SK-N-SH (cell line): ENCODE measurements at regions not wholly inside any gene's neighbourhood (a gene's known extent, or its start where the extent isn't known, plus 50 kb on each side); places are given as distances from the start of the nearest gene placed in this dataset.

Source experiments
- CTCF ChIA-PET: fragments of 300-600, 350-600 bp; formaldehyde crosslinking; extraction: SDS; loops from one replicate; lab custom pipeline; 2021; lab: Yijun Ruan, JAX
- POLR2A ChIA-PET: fragments of 350-600 bp; sonication (Branson Sonifier 250); formaldehyde crosslinking; extraction: SDS; loops from one replicate; lab custom pipeline; 2020; ENCODE audit warnings: antibody characterized with exemption, inconsistent platforms; lab: Yijun Ruan, JAX
- DNase-seq: peaks from one replicate; pipeline ENCODE4 v3.0.0; 2012
- H2AFZ ChIP-seq: fragments of 200-600 bp; sonication (generic); 2 replicates; pipeline ENCODE4 v1.8.1; 2016; ENCODE audit warnings: antibody characterized with exemption, mild to moderate bottlenecking, low read depth
- H3F3A ChIP-seq: fragments of 200-600 bp; sonication (generic); replicated peaks from 2 replicates; pipeline ENCODE3; 2016; ENCODE audit warnings: antibody characterized with exemption, mild to moderate bottlenecking; ENCODE audit not compliant: insufficient read depth
- H3K27ac ChIP-seq, 2 experiments: fragments of 200-500 bp in 1 of 2; fragments of 200-600 bp in 1 of 2; sonication (Bioruptor generic) in 1 of 2; sonication (generic), shearing (Covaris generic) in 1 of 2; 2 replicates each; pipeline versions ENCODE4 v1.5.1 to v1.6.1; 2014 to 2016; ENCODE audit warnings: low read depth in 2 of 2, inconsistent platforms in 1 of 2, low read length in 1 of 2, mild to moderate bottlenecking in 1 of 2, mixed read lengths in 1 of 2
- H3K27me3 ChIP-seq: fragments of 200-600 bp; sonication (generic), shearing (Covaris generic); 2 replicates; pipeline ENCODE4 v1.6.1; 2016; ENCODE audit warnings: mixed run types; ENCODE audit not compliant: insufficient read depth
- H3K36me3 ChIP-seq, 2 experiments: fragments of 200-500 bp in 1 of 2; fragments of 200-600 bp in 1 of 2; sonication (Bioruptor generic) in 1 of 2; sonication (generic) in 1 of 2; replicated peaks in 1 of 2; 2 replicates each; pipeline versions ENCODE3 to v1.5.1; 2014 to 2016; ENCODE audit warnings: low read length in 1 of 2, mild to moderate bottlenecking in 1 of 2; ENCODE audit not compliant: insufficient read depth in 2 of 2, control insufficient read depth in 1 of 2
- H3K4me1 ChIP-seq, 2 experiments: fragments of 200-500 bp in 1 of 2; fragments of 200-600 bp in 1 of 2; sonication (Bioruptor generic) in 1 of 2; sonication (generic), shearing (Covaris generic) in 1 of 2; 2 replicates each; pipeline versions ENCODE4 v1.5.1 to v1.6.1; 2014 to 2016; ENCODE audit warnings: low read depth in 1 of 2, low read length in 1 of 2, mixed run types in 1 of 2; ENCODE audit not compliant: insufficient read depth in 2 of 2, control insufficient read depth in 1 of 2
- H3K4me2 ChIP-seq: fragments of 200-600 bp; sonication (generic), shearing (Covaris generic); 2 replicates; pipeline ENCODE4 v1.6.1; 2017; ENCODE audit warnings: mixed run types
- H3K4me3 ChIP-seq, 2 experiments: fragments of 200-500 bp in 1 of 2; fragments of 200-600 bp in 1 of 2; sonication (Bioruptor generic) in 1 of 2; sonication (generic), shearing (Covaris generic) in 1 of 2; 2 replicates each; pipeline versions ENCODE4 v1.5.1 to v1.8.1; 2014 to 2016; ENCODE audit warnings: low read depth in 2 of 2, inconsistent platforms in 1 of 2, low read length in 1 of 2, mild to moderate bottlenecking in 1 of 2, mixed read lengths in 1 of 2, moderate library complexity in 1 of 2
- H3K79me2 ChIP-seq: fragments of 200-600 bp; sonication (generic); 2 replicates; pipeline ENCODE4 v1.8.1; 2017; ENCODE audit warnings: mild to moderate bottlenecking; ENCODE audit not compliant: insufficient read depth
- H3K9ac ChIP-seq: fragments of 200-600 bp; sonication (generic); 2 replicates; pipeline ENCODE4 v1.6.1; 2017; ENCODE audit warnings: mixed run types
- H3K9me2 ChIP-seq: fragments of 200-600 bp; sonication (generic); 2 replicates; pipeline ENCODE4 v1.6.1; 2017; ENCODE audit warnings: mixed run types
- H3K9me3 ChIP-seq: fragments of 200-600 bp; sonication (generic); 2 replicates; pipeline ENCODE4 v1.6.1; 2017; ENCODE audit warnings: mixed run types, mild to moderate bottlenecking, moderate library complexity
- H4K20me1 ChIP-seq: fragments of 200-600 bp; sonication (generic); 2 replicates; pipeline ENCODE4 v1.6.1; 2017; ENCODE audit warnings: mild to moderate bottlenecking, mixed run types; ENCODE audit not compliant: insufficient read depth
- CHD2 ChIP-seq: fragments of 150-350 bp; IDR thresholded peaks from 2 replicates; pipeline ENCODE4 v1.6.1; 2018; ENCODE audit warnings: low read length; ENCODE audit not compliant: partially characterized antibody
- CTCF ChIP-seq: fragments of 200-600 bp; sonication (generic); IDR thresholded peaks from 2 replicates; pipeline ENCODE4 v1.6.1; 2017; ENCODE audit warnings: antibody characterized with exemption, mild to moderate bottlenecking, moderate library complexity
- EP300 ChIP-seq, 2 experiments: IDR thresholded peaks; 2 replicates each; pipeline versions ENCODE4 v1.4.0 to v1.6.1; 2012; ENCODE audit warnings: borderline replicate concordance in 1 of 2, low read depth in 1 of 2, low read length in 1 of 2
- EZH2phosphoT487 ChIP-seq: fragments of 200-600 bp; sonication (generic); IDR thresholded peaks from 2 replicates; pipeline ENCODE4 v1.6.1; 2017; ENCODE audit warnings: low read depth, mixed run types, mild to moderate bottlenecking, antibody characterized with exemption, moderate library complexity, borderline replicate concordance
- FOSL2 ChIP-seq: IDR thresholded peaks from 2 replicates; pipeline ENCODE4 v1.4.0; 2012; ENCODE audit warnings: low read depth, mild to moderate bottlenecking, moderate library complexity, borderline replicate concordance
- FOXM1 ChIP-seq: IDR thresholded peaks from 2 replicates; pipeline ENCODE4 v1.4.0; 2012; ENCODE audit warnings: low read depth, mild to moderate bottlenecking
- GATA2 ChIP-seq: sonication (generic); formaldehyde crosslinking; IDR thresholded peaks from 2 replicates; pipeline ENCODE4 v1.5.0; 2020; ENCODE audit warnings: mild to moderate bottlenecking, missing genetic modification reagents
- IRF3 ChIP-seq: fragments of 150-350 bp; IDR thresholded peaks from 2 replicates; pipeline ENCODE4 v1.6.1; 2016; ENCODE audit warnings: mild to moderate bottlenecking, low read depth, low read length
- MXI1 ChIP-seq: IDR thresholded peaks from 2 replicates; pipeline ENCODE4 v1.6.1; 2012; ENCODE audit warnings: mild to moderate bottlenecking, low read depth, low read length, improper control_type of control experiment
- NFIC ChIP-seq: IDR thresholded peaks from 2 replicates; pipeline ENCODE4 v1.4.0; 2012; ENCODE audit warnings: borderline replicate concordance
- NRF1 ChIP-seq: IDR thresholded peaks from 2 replicates; pipeline ENCODE4 v1.6.1; 2012; ENCODE audit warnings: low read depth, mild to moderate bottlenecking, low read length
- RAD21 ChIP-seq: IDR thresholded peaks from 2 replicates; pipeline ENCODE4 v1.6.1; 2012; ENCODE audit warnings: mild to moderate bottlenecking, low read length
- RCOR1 ChIP-seq: fragments of 150-350 bp; IDR thresholded peaks from 2 replicates; pipeline ENCODE4 v1.6.1; 2017; ENCODE audit warnings: antibody characterized with exemption, low read length
- SIN3A ChIP-seq: IDR thresholded peaks from 2 replicates; pipeline ENCODE4 v1.6.1; 2012; ENCODE audit warnings: low read depth, mild to moderate bottlenecking, low read length, moderate library complexity, borderline replicate concordance
- SMC3 ChIP-seq: IDR thresholded peaks from 2 replicates; pipeline ENCODE4 v1.6.1; 2012; ENCODE audit warnings: low read depth, low read length, improper control_type of control experiment
- WGBS: methylation state at CpG from one replicate; pipeline ENCODE4 v1.1.6; 2017; ENCODE audit warnings: low lambda C conversion rate; 5-methylcytosine and 5-hydroxymethylcytosine counted together
- TF ChIP-seq, protein P1 (sequence below): IDR thresholded peaks from 2 replicates; pipeline ENCODE4 v1.4.0; 2012; ENCODE audit warnings: low read depth
- TF ChIP-seq, protein P2 (sequence below): fragments of 150-350 bp; IDR thresholded peaks from 2 replicates; pipeline ENCODE4 v1.6.1; 2017; ENCODE audit warnings: antibody characterized with exemption, low read length, low read depth, borderline replicate concordance
- TF ChIP-seq, protein P3 (sequence below): IDR thresholded peaks from 2 replicates; pipeline ENCODE4 v1.6.1; 2012; ENCODE audit warnings: mild to moderate bottlenecking, low read depth, low read length, moderate library complexity

GRCh38 chr11:31966846-31967245 lies 124.0 kb upstream of the RCN1 start:
- H3K4me3 ChIP-seq: no peak overlapping the region
- no peak overlapping the region for H3K4me2 ChIP-seq
- H2AFZ ChIP-seq: no peak overlapping the region
- no peaks in the 10 kb centered on the region for H3K9me2 ChIP-seq
- H3K36me3 ChIP-seq: no peaks in the 10 kb centered on the region
- H3K4me1 ChIP-seq: peaks cover 8 to 11% of the 10 kb centered on the region in 2 experiments; a peak in 3 of 4 replicates
- 69% methylated on average over 3 of the region's 9 CpGs for WGBS
- H4K20me1 ChIP-seq: no peaks in the 10 kb centered on the region
- no peaks in the 10 kb centered on the region for H3K9me3 ChIP-seq
- TF ChIP-seq IRF3 (no peak), CHD2 (no peak)
- H3K9ac ChIP-seq: no peak overlapping the region
- H3K27ac ChIP-seq: no peak overlapping the region
- ChIA-PET POLR2A (no interaction called here), CTCF (interaction anchor here (1.6 to 4.1 kb wide), 2 partner anchors 9 to 209 kb away, joined by 4 to 45 read pairs; no protein-coding TSS in a partner anchor)
- H3K27me3 ChIP-seq: no peaks in the 10 kb centered on the region; the same call in 1 of the 2 replicates
- no peak for DNase-seq
- H3K79me2 ChIP-seq: no peaks in the 10 kb centered on the region
- H3F3A ChIP-seq: no peaks in the 10 kb centered on the region

- no peak for DNase-seq
- CTCF ChIA-PET: no interaction called here
- no peaks in the 10 kb centered on the region for H4K20me1 ChIP-seq
- no peak overlapping the region for H3K27ac ChIP-seq
- no peaks in the 10 kb centered on the region for H3K36me3 ChIP-seq
- POLR2A ChIA-PET: no interaction called here
- no peaks in the 10 kb centered on the region for H3K79me2 ChIP-seq
- no peak overlapping the region for H2AFZ ChIP-seq
- no peaks in the 10 kb centered on the region; the same call in 1 of the 2 replicates for H3K27me3 ChIP-seq
- H3K4me1 ChIP-seq: peaks cover 4 to 11% of the 10 kb centered on the region in 2 experiments; a peak in 3 of 4 replicates
- no peaks in the 10 kb centered on the region for H3F3A ChIP-seq
- H3K9me3 ChIP-seq: no peaks in the 10 kb centered on the region
- no peak overlapping the region for H3K4me2 ChIP-seq
- no peaks in the 10 kb centered on the region for H3K9me2 ChIP-seq
- WGBS: 27% methylated on average over 3 of the region's 3 CpGs
- H3K9ac ChIP-seq: no peak overlapping the region
- H3K4me3 ChIP-seq: no peak overlapping the region
- no peak for TF ChIP-seq CTCF
- no peak for TF ChIP-seq FOXM1
- TF ChIP-seq NFIC: no peak
- TF ChIP-seq RAD21: no peak
- TF ChIP-seq, protein P1, sequence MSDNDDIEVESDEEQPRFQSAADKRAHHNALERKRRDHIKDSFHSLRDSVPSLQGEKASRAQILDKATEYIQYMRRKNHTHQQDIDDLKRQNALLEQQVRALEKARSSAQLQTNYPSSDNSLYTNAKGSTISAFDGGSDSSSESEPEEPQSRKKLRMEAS: no peak
- TF ChIP-seq NRF1: no peak
- no peak for TF ChIP-seq FOSL2
- no peak for TF ChIP-seq SMC3
- no peak for TF ChIP-seq SIN3A
- no peak for TF ChIP-seq EP300 (IDR thresholded peaks at IDR 0.05; ENCODE audit: borderline replicate concordance in 1 of 2, low read depth in 1 of 2, low read length in 1 of 2)
- TF ChIP-seq CHD2: no peak
- no peak for TF ChIP-seq EZH2phosphoT487
- TF ChIP-seq, protein P2, sequence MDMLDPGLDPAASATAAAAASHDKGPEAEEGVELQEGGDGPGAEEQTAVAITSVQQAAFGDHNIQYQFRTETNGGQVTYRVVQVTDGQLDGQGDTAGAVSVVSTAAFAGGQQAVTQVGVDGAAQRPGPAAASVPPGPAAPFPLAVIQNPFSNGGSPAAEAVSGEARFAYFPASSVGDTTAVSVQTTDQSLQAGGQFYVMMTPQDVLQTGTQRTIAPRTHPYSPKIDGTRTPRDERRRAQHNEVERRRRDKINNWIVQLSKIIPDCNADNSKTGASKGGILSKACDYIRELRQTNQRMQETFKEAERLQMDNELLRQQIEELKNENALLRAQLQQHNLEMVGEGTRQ: no peak
- no peak for TF ChIP-seq IRF3
- TF ChIP-seq, protein P3, sequence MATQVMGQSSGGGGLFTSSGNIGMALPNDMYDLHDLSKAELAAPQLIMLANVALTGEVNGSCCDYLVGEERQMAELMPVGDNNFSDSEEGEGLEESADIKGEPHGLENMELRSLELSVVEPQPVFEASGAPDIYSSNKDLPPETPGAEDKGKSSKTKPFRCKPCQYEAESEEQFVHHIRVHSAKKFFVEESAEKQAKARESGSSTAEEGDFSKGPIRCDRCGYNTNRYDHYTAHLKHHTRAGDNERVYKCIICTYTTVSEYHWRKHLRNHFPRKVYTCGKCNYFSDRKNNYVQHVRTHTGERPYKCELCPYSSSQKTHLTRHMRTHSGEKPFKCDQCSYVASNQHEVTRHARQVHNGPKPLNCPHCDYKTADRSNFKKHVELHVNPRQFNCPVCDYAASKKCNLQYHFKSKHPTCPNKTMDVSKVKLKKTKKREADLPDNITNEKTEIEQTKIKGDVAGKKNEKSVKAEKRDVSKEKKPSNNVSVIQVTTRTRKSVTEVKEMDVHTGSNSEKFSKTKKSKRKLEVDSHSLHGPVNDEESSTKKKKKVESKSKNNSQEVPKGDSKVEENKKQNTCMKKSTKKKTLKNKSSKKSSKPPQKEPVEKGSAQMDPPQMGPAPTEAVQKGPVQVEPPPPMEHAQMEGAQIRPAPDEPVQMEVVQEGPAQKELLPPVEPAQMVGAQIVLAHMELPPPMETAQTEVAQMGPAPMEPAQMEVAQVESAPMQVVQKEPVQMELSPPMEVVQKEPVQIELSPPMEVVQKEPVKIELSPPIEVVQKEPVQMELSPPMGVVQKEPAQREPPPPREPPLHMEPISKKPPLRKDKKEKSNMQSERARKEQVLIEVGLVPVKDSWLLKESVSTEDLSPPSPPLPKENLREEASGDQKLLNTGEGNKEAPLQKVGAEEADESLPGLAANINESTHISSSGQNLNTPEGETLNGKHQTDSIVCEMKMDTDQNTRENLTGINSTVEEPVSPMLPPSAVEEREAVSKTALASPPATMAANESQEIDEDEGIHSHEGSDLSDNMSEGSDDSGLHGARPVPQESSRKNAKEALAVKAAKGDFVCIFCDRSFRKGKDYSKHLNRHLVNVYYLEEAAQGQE: no peak
- no peak for TF ChIP-seq GATA2 (CRISPR knock-in tag)
- TF ChIP-seq MXI1: no peak
- no peak for TF ChIP-seq RCOR1
Measured at GRCh38 chr11:31964181-31964580, 126.7 kb upstream of the RCN1 start.
